Esophagus muscularis mucosa (tissue), 4 donors: ENCODE measurements at regions not wholly inside any gene's neighbourhood (a gene's known extent, or its start where the extent isn't known, plus 50 kb on each side); places are given as distances from the start of the nearest gene placed in this dataset.

Experiments used
- DNase-seq: peaks from one replicate; pipeline ENCODE4 v3.0.0-alpha.2; 2017; ENCODE audit errors: extremely low spot score
- H3K27ac ChIP-seq, 4 donors: fragments of 200-600 bp; sonication (generic); replicated peaks in 1 of 4; 1 replicate in 3 of 4; 2 replicates in 1 of 4; pipeline ENCODE4 v1.5.1; 2016 to 2019; ENCODE audit warnings: mild to moderate bottlenecking in 1 of 4
- H3K27me3 ChIP-seq, 4 donors: fragments of 200-600 bp; sonication (generic); one replicate each; pipeline versions ENCODE4 v1.5.1 to v1.6.0; 2016 to 2019
- H3K36me3 ChIP-seq, 4 donors: fragments of 200-600 bp; sonication (generic); one replicate each; pipeline ENCODE4 v1.5.1; 2016 to 2019
- H3K4me1 ChIP-seq, 4 donors: fragments of 200-600 bp; sonication (generic); one replicate each; pipeline ENCODE4 v1.5.1; 2016 to 2019
- H3K4me3 ChIP-seq, 4 donors: fragments of 200-600 bp; sonication (generic); 1 replicate in 2 of 4; 2 replicates in 2 of 4; pipeline ENCODE4 v1.5.1; 2016 to 2019; ENCODE audit warnings: mild to moderate bottlenecking in 4 of 4, moderate library complexity in 1 of 4
- H3K9me3 ChIP-seq, 4 donors: fragments of 200-600 bp; sonication (generic); 1 replicate in 3 of 4; 2 replicates in 1 of 4; pipeline ENCODE4 v1.5.1; 2016 to 2019
- CTCF ChIP-seq, 3 experiments: fragments of 200-600 bp in 2 of 3; fragments of 450-650 bp in 1 of 3; sonication (generic) in 2 of 3; IDR thresholded peaks; one replicate each; pipeline ENCODE4 v1.5.1; 2017 to 2019; ENCODE audit warnings: antibody characterized with exemption in 3 of 3, mild to moderate bottlenecking in 2 of 3, moderate library complexity in 1 of 3
- EP300 ChIP-seq: sonication (generic); formaldehyde crosslinking; IDR thresholded peaks from one replicate; pipeline ENCODE4 v1.6.1; 2017; ENCODE audit warnings: antibody characterized with exemption
- POLR2A ChIP-seq: fragments of 450-650 bp; IDR thresholded peaks from one replicate; pipeline ENCODE4 v1.6.1; 2017; ENCODE audit warnings: antibody characterized with exemption, moderate library complexity, mild to moderate bottlenecking, low read depth
- POLR2AphosphoS5 ChIP-seq, 2 donors: sonication (generic); formaldehyde crosslinking; IDR thresholded peaks; one replicate each; pipeline ENCODE4 v1.6.1; 2017; ENCODE audit warnings: antibody characterized with exemption in 2 of 2
- WGBS: methylation state at CpG from one replicate; pipeline ENCODE4 v1.1.5; 2018; 5-methylcytosine and 5-hydroxymethylcytosine counted together
- intact Hi-C: fragments of 100-400 bp; cut with DNase I; formaldehyde crosslinking; loops from one replicate; pipeline ENCODE4 v1.15.1; 2023

GRCh38 chr2:161046876-161047275 is 113.4 kb upstream of the TANK start:
- intact Hi-C loops, result no loop called here
- DNase-seq, result no peak
- Histone ChIP-seq H3K27ac (no peak overlapping the region), H3K36me3 (no peaks in the 10 kb centered on the region), H3K4me3 (no peak overlapping the region), H3K4me1 (peaks cover 0 to 24% (median 22%) of the 10 kb centered on the region in 4 donors), H3K9me3 (no peaks in the 10 kb centered on the region), H3K27me3 (no peaks in the 10 kb centered on the region)
- WGBS, result 100% methylated on average over 2 of the region's 2 CpGs
- TF ChIP-seq POLR2A (no peak), EP300 (no peak), POLR2AphosphoS5 (IDR thresholded peaks at IDR 0.05) (no peak), CTCF (IDR thresholded peaks at IDR 0.05) (no peak)

GRCh38 chr2:161048317-161048716 is 111.9 kb upstream of the TANK start:
- Histone ChIP-seq H3K4me1 (peaks cover 0 to 23% (median 22%) of the 10 kb centered on the region in 4 donors), H3K9me3 (no peaks in the 10 kb centered on the region), H3K27ac (no peak overlapping the region), H3K27me3 (no peaks in the 10 kb centered on the region), H3K36me3 (no peaks in the 10 kb centered on the region), H3K4me3 (no peak overlapping the region)
- no peak for DNase-seq
- WGBS, result 61% methylated on average over 3 of the region's 3 CpGs
- intact Hi-C loops, result no loop called here
- no peak for TF ChIP-seq POLR2A

- WGBS, result 94% methylated on average over 1 of the region's 1 CpG
- no peak for DNase-seq
- Histone ChIP-seq H3K27me3 (no peaks in the 10 kb centered on the region), H3K4me3 (no peak overlapping the region), H3K27ac (no peak overlapping the region), H3K9me3 (no peaks in the 10 kb centered on the region), H3K36me3 (no peaks in the 10 kb centered on the region), H3K4me1 (peaks cover 0 to 11% (median 10%) of the 10 kb centered on the region in 4 donors)
- intact Hi-C loops, result no loop called here
- no peak for TF ChIP-seq EP300
- TF ChIP-seq CTCF (IDR thresholded peaks at IDR 0.05), result no peak
- no peak for TF ChIP-seq POLR2AphosphoS5 (IDR thresholded peaks at IDR 0.05)
- no peak for TF ChIP-seq POLR2A
These were observed 110.7 kb upstream of the TANK start for GRCh38 chr2:161049559-161049958.

- 88% methylated on average over 1 of the region's 1 CpG for WGBS
- no peak overlapping the region for H3K27ac ChIP-seq
- no peaks in the 10 kb centered on the region for H3K27me3 ChIP-seq
- no peak overlapping the region for H3K4me3 ChIP-seq
- TF ChIP-seq EP300, result no peak
- no peak for TF ChIP-seq POLR2A
- no peak for TF ChIP-seq CTCF (IDR thresholded peaks at IDR 0.05)
- no peak for TF ChIP-seq POLR2AphosphoS5 (IDR thresholded peaks at IDR 0.05)
- no peaks in the 10 kb centered on the region for H3K36me3 ChIP-seq
- H3K4me1 ChIP-seq, result no peaks in the 10 kb centered on the region
- no peak for DNase-seq
- intact Hi-C loops, result no loop called here
- H3K9me3 ChIP-seq, result no peaks in the 10 kb centered on the region
These were observed 108.0 kb upstream of the TANK start for GRCh38 chr2:161052214-161052613.

GRCh38 chr2:161055289-161055688 is 104.9 kb upstream of the TANK start:
- H3K9me3 ChIP-seq, result no peaks in the 10 kb centered on the region
- intact Hi-C loops, result no loop called here
- TF ChIP-seq POLR2A (no peak), CTCF (IDR thresholded peaks at IDR 0.05) (no peak), EP300 (no peak), POLR2AphosphoS5 (IDR thresholded peaks at IDR 0.05) (no peak)
- H3K27ac ChIP-seq, result no peak overlapping the region
- DNase-seq, result no peak
- H3K4me3 ChIP-seq, result no peak overlapping the region
- no peaks in the 10 kb centered on the region for H3K4me1 ChIP-seq
- no peaks in the 10 kb centered on the region for H3K36me3 ChIP-seq
- H3K27me3 ChIP-seq, result no peaks in the 10 kb centered on the region
